HEK293 (cell line): ENCODE measurements at regions not wholly inside any gene's neighbourhood (a gene's known extent, or its start where the extent isn't known, plus 50 kb on each side); places are given as distances from the start of the nearest gene placed in this dataset.

Source experiments
- GLI4 ChIP-seq: fragments of 450-650 bp; formaldehyde crosslinking; IDR thresholded peaks from 2 replicates; pipeline ENCODE4 v1.5.1; 2016; ENCODE audit warnings: missing biosample characterization, missing genetic modification characterization
- ZBTB8A ChIP-seq: fragments of 450-650 bp; formaldehyde crosslinking; IDR thresholded peaks from 2 replicates; pipeline ENCODE4 v1.5.1; 2016; ENCODE audit warnings: missing biosample characterization, missing genetic modification characterization
- ZFHX2 ChIP-seq: fragments of 450-650 bp; formaldehyde crosslinking; conservative IDR thresholded peaks from 2 replicates; pipeline ENCODE4 v1.5.1; 2016; ENCODE audit warnings: missing biosample characterization, missing genetic modification characterization
- ZFP3 ChIP-seq: fragments of 450-650 bp; formaldehyde crosslinking; IDR thresholded peaks from 2 replicates; pipeline ENCODE4 v1.5.1; 2016; ENCODE audit warnings: low read depth, missing biosample characterization, missing genetic modification characterization
- ZFP69B ChIP-seq: fragments of 450-650 bp; formaldehyde crosslinking; IDR thresholded peaks from 2 replicates; pipeline ENCODE4 v1.5.1; 2016; ENCODE audit warnings: missing biosample characterization, missing genetic modification characterization
- ZNF114 ChIP-seq: fragments of 450-650 bp; formaldehyde crosslinking; IDR thresholded peaks from 2 replicates; pipeline ENCODE4 v1.5.0; 2017; ENCODE audit warnings: missing biosample characterization, missing genetic modification characterization
- ZNF132 ChIP-seq: fragments of 450-650 bp; formaldehyde crosslinking; IDR thresholded peaks from 2 replicates; pipeline ENCODE4 v1.5.1; 2017; ENCODE audit warnings: missing biosample characterization, missing genetic modification characterization, borderline replicate concordance
- ZNF184 ChIP-seq: fragments of 450-650 bp; IDR thresholded peaks from 2 replicates; pipeline ENCODE4 v1.5.1; 2018; ENCODE audit warnings: missing biosample characterization, mild to moderate bottlenecking, missing genetic modification characterization
- ZNF76 ChIP-seq: fragments of 450-650 bp; formaldehyde crosslinking; IDR thresholded peaks from 2 replicates; pipeline ENCODE4; 2016; ENCODE audit warnings: low read depth, missing biosample characterization, missing genetic modification characterization, borderline replicate concordance
- ZNF777 ChIP-seq: fragments of 450-650 bp; formaldehyde crosslinking; IDR thresholded peaks from 2 replicates; pipeline ENCODE4 v1.5.1; 2017; ENCODE audit warnings: missing biosample characterization, missing genetic modification characterization, borderline replicate concordance
- TF ChIP-seq, protein P1 (sequence below): fragments of 450-650 bp; formaldehyde crosslinking; IDR thresholded peaks from 2 replicates; pipeline ENCODE4 v1.5.1; 2016; ENCODE audit warnings: missing biosample characterization, missing genetic modification characterization
- TF ChIP-seq, protein P2 (sequence below): fragments of 450-650 bp; formaldehyde crosslinking; IDR thresholded peaks from 2 replicates; pipeline ENCODE4 v1.5.1; 2016; ENCODE audit warnings: missing biosample characterization, missing genetic modification characterization
- TF ChIP-seq, protein P3 (sequence below): fragments of 450-650 bp; formaldehyde crosslinking; IDR thresholded peaks from 2 replicates; pipeline ENCODE4 v1.5.1; 2016; ENCODE audit warnings: missing biosample characterization, missing genetic modification characterization
- TF ChIP-seq, protein P4 (sequence below): fragments of 450-650 bp; formaldehyde crosslinking; IDR thresholded peaks from 2 replicates; pipeline ENCODE4 v1.5.1; 2016; ENCODE audit warnings: missing biosample characterization, missing genetic modification characterization

DNA sequence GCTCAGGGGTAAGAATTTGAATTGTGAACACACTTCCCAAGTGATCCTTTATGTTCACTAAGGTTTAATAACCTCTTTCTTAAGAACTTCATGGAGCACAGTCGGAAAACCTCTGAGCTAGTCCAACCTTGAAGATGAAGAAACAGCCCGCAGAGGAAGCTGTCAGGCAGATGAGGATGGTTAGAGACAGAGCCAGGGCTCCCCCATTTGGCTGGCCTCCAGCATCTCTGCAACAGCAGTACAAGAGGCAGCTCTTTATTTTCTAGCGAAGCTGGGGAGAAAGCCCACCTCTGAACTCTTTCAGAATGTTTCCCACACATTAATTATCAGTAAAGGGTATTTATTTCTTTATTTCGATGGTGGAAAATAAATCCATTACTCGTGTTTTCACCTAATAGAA, 350.8 kb downstream of the DMRT2 start:
- TF ChIP-seq ZNF76 (tag by site-specific recombination): no peak
- no peak for TF ChIP-seq ZFHX2 (tag by site-specific recombination)
- TF ChIP-seq, protein P1, sequence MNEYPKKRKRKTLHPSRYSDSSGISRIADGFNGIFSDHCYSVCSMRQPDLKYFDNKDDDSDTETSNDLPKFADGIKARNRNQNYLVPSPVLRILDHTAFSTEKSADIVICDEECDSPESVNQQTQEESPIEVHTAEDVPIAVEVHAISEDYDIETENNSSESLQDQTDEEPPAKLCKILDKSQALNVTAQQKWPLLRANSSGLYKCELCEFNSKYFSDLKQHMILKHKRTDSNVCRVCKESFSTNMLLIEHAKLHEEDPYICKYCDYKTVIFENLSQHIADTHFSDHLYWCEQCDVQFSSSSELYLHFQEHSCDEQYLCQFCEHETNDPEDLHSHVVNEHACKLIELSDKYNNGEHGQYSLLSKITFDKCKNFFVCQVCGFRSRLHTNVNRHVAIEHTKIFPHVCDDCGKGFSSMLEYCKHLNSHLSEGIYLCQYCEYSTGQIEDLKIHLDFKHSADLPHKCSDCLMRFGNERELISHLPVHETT (tag by site-specific recombination): no peak
- TF ChIP-seq, protein P2, sequence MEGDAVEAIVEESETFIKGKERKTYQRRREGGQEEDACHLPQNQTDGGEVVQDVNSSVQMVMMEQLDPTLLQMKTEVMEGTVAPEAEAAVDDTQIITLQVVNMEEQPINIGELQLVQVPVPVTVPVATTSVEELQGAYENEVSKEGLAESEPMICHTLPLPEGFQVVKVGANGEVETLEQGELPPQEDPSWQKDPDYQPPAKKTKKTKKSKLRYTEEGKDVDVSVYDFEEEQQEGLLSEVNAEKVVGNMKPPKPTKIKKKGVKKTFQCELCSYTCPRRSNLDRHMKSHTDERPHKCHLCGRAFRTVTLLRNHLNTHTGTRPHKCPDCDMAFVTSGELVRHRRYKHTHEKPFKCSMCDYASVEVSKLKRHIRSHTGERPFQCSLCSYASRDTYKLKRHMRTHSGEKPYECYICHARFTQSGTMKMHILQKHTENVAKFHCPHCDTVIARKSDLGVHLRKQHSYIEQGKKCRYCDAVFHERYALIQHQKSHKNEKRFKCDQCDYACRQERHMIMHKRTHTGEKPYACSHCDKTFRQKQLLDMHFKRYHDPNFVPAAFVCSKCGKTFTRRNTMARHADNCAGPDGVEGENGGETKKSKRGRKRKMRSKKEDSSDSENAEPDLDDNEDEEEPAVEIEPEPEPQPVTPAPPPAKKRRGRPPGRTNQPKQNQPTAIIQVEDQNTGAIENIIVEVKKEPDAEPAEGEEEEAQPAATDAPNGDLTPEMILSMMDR: no peak
- TF ChIP-seq ZNF777 (tag by site-specific recombination): no peak
- TF ChIP-seq, protein P3, sequence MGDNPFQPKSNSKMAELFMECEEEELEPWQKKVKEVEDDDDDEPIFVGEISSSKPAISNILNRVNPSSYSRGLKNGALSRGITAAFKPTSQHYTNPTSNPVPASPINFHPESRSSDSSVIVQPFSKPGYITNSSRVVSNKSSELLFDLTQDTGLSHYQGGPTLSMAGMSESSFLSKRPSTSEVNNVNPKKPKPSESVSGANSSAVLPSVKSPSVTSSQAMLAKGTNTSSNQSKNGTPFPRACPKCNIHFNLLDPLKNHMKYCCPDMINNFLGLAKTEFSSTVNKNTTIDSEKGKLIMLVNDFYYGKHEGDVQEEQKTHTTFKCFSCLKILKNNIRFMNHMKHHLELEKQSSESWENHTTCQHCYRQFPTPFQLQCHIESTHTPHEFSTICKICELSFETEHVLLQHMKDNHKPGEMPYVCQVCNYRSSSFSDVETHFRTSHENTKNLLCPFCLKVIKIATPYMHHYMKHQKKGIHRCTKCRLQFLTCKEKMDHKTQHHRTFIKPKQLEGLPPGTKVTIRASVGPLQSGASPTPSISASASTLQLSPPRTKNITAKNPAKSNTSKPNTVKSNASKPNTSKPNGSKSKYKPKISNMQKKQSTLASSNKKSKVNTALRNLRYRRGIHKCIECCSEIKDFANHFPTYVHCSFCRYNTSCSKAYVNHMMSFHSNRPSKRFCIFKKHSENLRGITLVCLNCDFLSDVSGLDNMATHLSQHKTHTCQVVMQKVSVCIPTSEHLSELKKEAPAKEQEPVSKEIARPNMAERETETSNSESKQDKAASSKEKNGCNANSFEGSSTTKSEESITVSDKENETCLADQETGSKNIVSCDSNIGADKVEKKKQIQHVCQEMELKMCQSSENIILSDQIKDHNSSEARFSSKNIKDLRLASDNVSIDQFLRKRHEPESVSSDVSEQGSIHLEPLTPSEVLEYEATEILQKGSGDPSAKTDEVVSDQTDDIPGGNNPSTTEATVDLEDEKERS (tag by site-specific recombination): no peak
- TF ChIP-seq ZNF114: no peak
- TF ChIP-seq ZNF184 (tag by site-specific recombination): no peak
- TF ChIP-seq ZFP69B (tag by site-specific recombination): no peak
- TF ChIP-seq GLI4 (tag by site-specific recombination): no peak
- no peak for TF ChIP-seq ZFP3
- no peak for TF ChIP-seq ZBTB8A (tag by site-specific recombination)
- TF ChIP-seq, protein P4, sequence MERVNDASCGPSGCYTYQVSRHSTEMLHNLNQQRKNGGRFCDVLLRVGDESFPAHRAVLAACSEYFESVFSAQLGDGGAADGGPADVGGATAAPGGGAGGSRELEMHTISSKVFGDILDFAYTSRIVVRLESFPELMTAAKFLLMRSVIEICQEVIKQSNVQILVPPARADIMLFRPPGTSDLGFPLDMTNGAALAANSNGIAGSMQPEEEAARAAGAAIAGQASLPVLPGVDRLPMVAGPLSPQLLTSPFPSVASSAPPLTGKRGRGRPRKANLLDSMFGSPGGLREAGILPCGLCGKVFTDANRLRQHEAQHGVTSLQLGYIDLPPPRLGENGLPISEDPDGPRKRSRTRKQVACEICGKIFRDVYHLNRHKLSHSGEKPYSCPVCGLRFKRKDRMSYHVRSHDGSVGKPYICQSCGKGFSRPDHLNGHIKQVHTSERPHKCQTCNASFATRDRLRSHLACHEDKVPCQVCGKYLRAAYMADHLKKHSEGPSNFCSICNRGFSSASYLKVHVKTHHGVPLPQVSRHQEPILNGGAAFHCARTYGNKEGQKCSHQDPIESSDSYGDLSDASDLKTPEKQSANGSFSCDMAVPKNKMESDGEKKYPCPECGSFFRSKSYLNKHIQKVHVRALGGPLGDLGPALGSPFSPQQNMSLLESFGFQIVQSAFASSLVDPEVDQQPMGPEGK: no peak
- TF ChIP-seq ZNF132 (tag by site-specific recombination): no peak
